Muscle of back (tissue), 3 donors: ENCODE measurements at regions not wholly inside any gene's neighbourhood (a gene's known extent, or its start where the extent isn't known, plus 50 kb on each side); places are given as distances from the start of the nearest gene placed in this dataset.
A peak's percentile ranks its signal among the peaks of the same experiment; 100 is the strongest.

Source experiments
- DNase-seq, 3 donors: peaks; one replicate each; pipeline versions ENCODE4 v3.0.0 to v3.0.0-alpha.2; 2013

GRCh38 chr9:91156451-91157234 lies 205.1 kb downstream of the AUH start:
- no peak for DNase-seq

GRCh38 chr9:91157883-91158282 lies 203.8 kb downstream of the AUH start:
- no peak for DNase-seq

- DNase-seq, result no peak
Measured at GRCh38 chr9:91158286-91158685, 203.4 kb downstream of the AUH start.

- no peak for DNase-seq
Measured at GRCh38 chr9:91158946-91159345, 202.8 kb downstream of the AUH start.

GRCh38 chr9:91159664-91160121 lies 202.0 kb downstream of the AUH start:
- DNase-seq, result peak in 2 of 3 donors; percentile 50 to 66

GRCh38 chr9:91160181-91160580 lies 201.5 kb downstream of the AUH start:
- DNase-seq, result no peak

- no peak for DNase-seq
Measured at GRCh38 chr9:91160599-91161464, 200.9 kb downstream of the AUH start.

GRCh38 chr9:91161465-91162300 lies 200.0 kb downstream of the AUH start:
- DNase-seq, result no peak

GRCh38 chr9:91162311-91162710 lies 199.4 kb downstream of the AUH start:
- DNase-seq, result no peak

- peak in 1 of 3 donors; percentile 54 for DNase-seq
Measured at GRCh38 chr9:91162784-91163443, 198.8 kb downstream of the AUH start.

- DNase-seq, result no peak
Measured at GRCh38 chr9:91163444-91163772, 198.3 kb downstream of the AUH start.

GRCh38 chr9:91163773-91164471 lies 197.8 kb downstream of the AUH start:
- DNase-seq, result no peak
